NCI-H2029 treated with DMSO at 0.1 percent for 48 hours (cell line): ENCODE measurements at regions not wholly inside any gene's neighbourhood (a gene's known extent, or its start where the extent isn't known, plus 50 kb on each side); places are given as distances from the start of the nearest gene placed in this dataset.
"Not testable (repeated sequence)": the region's sequence is repeated elsewhere in the genome, so short reads cannot be mapped to it uniquely, and the experiment has no call there.

Source experiments
- DNase-seq: peaks from one replicate; lab custom pipeline; 2025; lab: John Stamatoyannopoulos, UW

GRCh38 chr17:73890831-73891405, 246.7 kb upstream of the SDK2 start:
- no peak for DNase-seq

GRCh38 chr17:73895157-73895556, 250.9 kb upstream of the SDK2 start:
- no peak for DNase-seq

GRCh38 chr17:73896966-73897365, 252.7 kb upstream of the SDK2 start:
- DNase-seq: no peak

- DNase-seq: no peak
Measured at GRCh38 chr17:73899839-73900238, 255.6 kb upstream of the SDK2 start.

GRCh38 chr17:73900516-73900915, 256.3 kb upstream of the SDK2 start:
- DNase-seq: no peak

- no peak for DNase-seq
Measured at GRCh38 chr17:73901249-73901648, 257.0 kb upstream of the SDK2 start.

- no peak for DNase-seq
Measured at GRCh38 chr17:73901661-73902415, 257.6 kb upstream of the SDK2 start.

GRCh38 chr17:73902416-73903181, 258.4 kb upstream of the SDK2 start:
- peak; percentile 19 for DNase-seq

GRCh38 chr17:73906896-73907870, 262.9 kb upstream of the SDK2 start:
- no peak for DNase-seq

- no peak for DNase-seq
Measured at GRCh38 chr17:73909186-73909585, 264.9 kb upstream of the SDK2 start.

- DNase-seq: no peak
Measured at GRCh38 chr17:73910206-73910605, 266.0 kb upstream of the SDK2 start.

GRCh38 chr17:73910821-73911515, 266.7 kb upstream of the SDK2 start:
- no peak for DNase-seq

GRCh38 chr17:73911726-73912372, 267.6 kb upstream of the SDK2 start:
- DNase-seq: no peak

- no peak for DNase-seq
Measured at GRCh38 chr17:73912373-73912746, 268.1 kb upstream of the SDK2 start.

- DNase-seq: no peak
Measured at GRCh38 chr17:73914536-73915274, 270.5 kb upstream of the SDK2 start.

GRCh38 chr17:73919033-73919432, 274.8 kb upstream of the SDK2 start:
- not testable (repeated sequence) for DNase-seq

GRCh38 chr17:73921306-73921705, 277.1 kb upstream of the SDK2 start:
- DNase-seq: no peak

- no peak for DNase-seq
Measured at GRCh38 chr17:73924114-73924908, 279.2 kb upstream of the RPL38 start.

- no peak for DNase-seq
Measured at GRCh38 chr17:73924909-73925186, 278.6 kb upstream of the RPL38 start.
